Liver (tissue), 3 donors: ENCODE measurements at regions not wholly inside any gene's neighbourhood (a gene's known extent, or its start where the extent isn't known, plus 50 kb on each side); places are given as distances from the start of the nearest gene placed in this dataset.

Experiments
- CTCF ChIP-seq: fragments of 150-350 bp; IDR thresholded peaks from 2 replicates; pipeline ENCODE4 v1.5.1; 2017; ENCODE audit warnings: improper control_type of control experiment, low read depth, low read length; ENCODE audit not compliant: missing input control
- EGR1 ChIP-seq, 2 donors: IDR thresholded peaks; 2 replicates each; pipeline ENCODE4 v1.6.1; 2016 to 2018; ENCODE audit warnings: antibody characterized with exemption in 2 of 2, low read depth in 2 of 2
- RAD21 ChIP-seq, 2 donors: IDR thresholded peaks; 2 replicates each; pipeline ENCODE4 v1.6.1; 2016; ENCODE audit warnings: antibody characterized with exemption in 2 of 2, mild to moderate bottlenecking in 2 of 2
- YY1 ChIP-seq: IDR thresholded peaks from 2 replicates; pipeline ENCODE4 v1.6.1; 2016; ENCODE audit warnings: antibody characterized with exemption, mild to moderate bottlenecking
- donor health status: healthy.
- donor health status: healthy.

- TF ChIP-seq CTCF (no peak), RAD21 (IDR thresholded peaks at IDR 0.05) (no peak), YY1 (no peak), EGR1 (IDR thresholded peaks at IDR 0.05; ENCODE audit: low read depth in 2 of 2) (no peak)
These were observed 511.9 kb downstream of the ZIC1 start for GRCh38 chr3:147921051-147921450.
